ENCODE measurements at regions not wholly inside any gene's neighbourhood (a gene's known extent, or its start where the extent isn't known, plus 50 kb on each side); places are given as distances from the start of the nearest gene placed in this dataset.

GRCh38 chr4:123667991-123668390 is 271.4 kb downstream of the SPRY1 start:
- Mint-ChIP-seq H3K27me3 (ENCODE audit: low read depth in 2 of 2) (peaks cover 0 to 3% of the 10 kb centered on the region in 2 donors), H3K9me3 (no peaks in the 10 kb centered on the region)

GRCh38 chr4:123671636-123672404 is 275.2 kb downstream of the SPRY1 start:
- peaks cover 6 to 17% of the 10 kb centered on the region in 2 donors for H3K4me1 Mint-ChIP-seq
- H3K4me3 Mint-ChIP-seq = no peak overlapping the region
- Histone ChIP-seq H3K4me3 (ENCODE audit: low read length) (no peak overlapping the region), H3K27me3 (ENCODE audit: control insufficient read depth, insufficient read depth, low read length) (no peaks in the 10 kb centered on the region), H3K36me3 (ENCODE audit: control insufficient read depth, insufficient read depth, low read length) (no peaks in the 10 kb centered on the region), H3K9me3 (ENCODE audit: control insufficient read depth, insufficient read depth, low read length) (no peaks in the 10 kb centered on the region), H3K4me1 (ENCODE audit: control insufficient read depth, insufficient read depth, low read length) (peaks cover 3% of the 10 kb centered on the region), H3K27ac (ENCODE audit: low read length) (no peak overlapping the region)
- peaks cover 0 to 3% of the 10 kb centered on the region in 2 donors for H3K27me3 Mint-ChIP-seq (ENCODE audit: low read depth in 2 of 2)
- no peak for TF ChIP-seq CTCF (IDR thresholded peaks at IDR 0.05)
- no peak for DNase-seq
- 0% methylated on average over 1 of the region's 4 CpGs for WGBS (ENCODE audit: insufficient coverage)
- H3K36me3 Mint-ChIP-seq = no peaks in the 10 kb centered on the region
- no peak overlapping the region for H3K27ac Mint-ChIP-seq
- peak; percentile 26 to 52 (median 39) for ATAC-seq
- intact Hi-C loops (cut with micrococcal nuclease) = no loop called here
- H3K9me3 Mint-ChIP-seq = no peaks in the 10 kb centered on the region

More at GRCh38 chr4:123667991-123668390, 271.4 kb downstream of the SPRY1 start:
- intact Hi-C loops (cut with micrococcal nuclease) = no loop called here
- no peak overlapping the region for H3K27ac Mint-ChIP-seq
- Histone ChIP-seq H3K27ac (ENCODE audit: low read length) (no peak overlapping the region), H3K4me1 (ENCODE audit: control insufficient read depth, insufficient read depth, low read length) (peaks cover 3% of the 10 kb centered on the region), H3K4me3 (ENCODE audit: low read length) (no peak overlapping the region), H3K9me3 (ENCODE audit: control insufficient read depth, insufficient read depth, low read length) (no peaks in the 10 kb centered on the region), H3K36me3 (ENCODE audit: control insufficient read depth, insufficient read depth, low read length) (no peaks in the 10 kb centered on the region), H3K27me3 (ENCODE audit: control insufficient read depth, insufficient read depth, low read length) (no peaks in the 10 kb centered on the region)
- TF ChIP-seq CTCF (IDR thresholded peaks at IDR 0.05) = no peak
- DNase-seq (no peak), ATAC-seq (no peak)
- no peaks in the 10 kb centered on the region for H3K36me3 Mint-ChIP-seq
- no peak overlapping the region for H3K4me3 Mint-ChIP-seq
- H3K4me1 Mint-ChIP-seq = peaks cover 6 to 14% of the 10 kb centered on the region in 2 donors
- 100% methylated on average over 2 of the region's 2 CpGs for WGBS (ENCODE audit: insufficient coverage)

- H3K9me3 ChIP-seq (ENCODE audit: control insufficient read depth, insufficient read depth, low read length) = no peaks in the 10 kb centered on the region
- peaks cover 0 to 3% of the 10 kb centered on the region in 2 donors for H3K27me3 Mint-ChIP-seq (ENCODE audit: low read depth in 2 of 2)
- H3K27me3 ChIP-seq (ENCODE audit: control insufficient read depth, insufficient read depth, low read length) = no peaks in the 10 kb centered on the region
- DNase-seq (no peak), ATAC-seq (no peak)
- no peak overlapping the region for H3K4me3 Mint-ChIP-seq
- peaks cover 6 to 17% of the 10 kb centered on the region in 2 donors for H3K4me1 Mint-ChIP-seq
- no peak overlapping the region for H3K27ac ChIP-seq (ENCODE audit: low read length)
- H3K36me3 Mint-ChIP-seq = no peaks in the 10 kb centered on the region
- H3K27ac Mint-ChIP-seq = no peak overlapping the region
- H3K4me1 ChIP-seq (ENCODE audit: control insufficient read depth, insufficient read depth, low read length) = peaks cover 3% of the 10 kb centered on the region
- intact Hi-C loops (cut with micrococcal nuclease) = no loop called here
- no peaks in the 10 kb centered on the region for H3K36me3 ChIP-seq (ENCODE audit: control insufficient read depth, insufficient read depth, low read length)
- no peak overlapping the region for H3K4me3 ChIP-seq (ENCODE audit: low read length)
- WGBS (ENCODE audit: insufficient coverage) = 100% methylated on average over 1 of the region's 3 CpGs
- no peak for TF ChIP-seq CTCF (IDR thresholded peaks at IDR 0.05)
- no peaks in the 10 kb centered on the region for H3K9me3 Mint-ChIP-seq
Measured at GRCh38 chr4:123672987-123673386, 276.4 kb downstream of the SPRY1 start.

GRCh38 chr4:123673971-123674370 is 277.4 kb downstream of the SPRY1 start:
- no peak for ATAC-seq
- no peaks in the 10 kb centered on the region for H3K27me3 Mint-ChIP-seq (ENCODE audit: low read depth in 2 of 2)
- Histone ChIP-seq H3K36me3 (ENCODE audit: control insufficient read depth, insufficient read depth, low read length) (no peaks in the 10 kb centered on the region), H3K27ac (ENCODE audit: low read length) (no peak overlapping the region), H3K4me1 (ENCODE audit: control insufficient read depth, insufficient read depth, low read length) (peaks cover 3% of the 10 kb centered on the region), H3K27me3 (ENCODE audit: control insufficient read depth, insufficient read depth, low read length) (no peaks in the 10 kb centered on the region), H3K4me3 (ENCODE audit: low read length) (no peak overlapping the region), H3K9me3 (ENCODE audit: control insufficient read depth, insufficient read depth, low read length) (no peaks in the 10 kb centered on the region)
- TF ChIP-seq CTCF (IDR thresholded peaks at IDR 0.05) = no peak
- no peak overlapping the region for H3K4me3 Mint-ChIP-seq
- DNase-seq = no peak
- 86% methylated on average over 2 of the region's 2 CpGs for WGBS (ENCODE audit: insufficient coverage)
- H3K9me3 Mint-ChIP-seq = no peaks in the 10 kb centered on the region
- intact Hi-C loops (cut with micrococcal nuclease) = no loop called here
- no peaks in the 10 kb centered on the region for H3K36me3 Mint-ChIP-seq
- no peak overlapping the region for H3K27ac Mint-ChIP-seq
- H3K4me1 Mint-ChIP-seq = peaks cover 6 to 17% of the 10 kb centered on the region in 2 donors
